ENCODE measurements at regions not wholly inside any gene's neighbourhood (a gene's known extent, or its start where the extent isn't known, plus 50 kb on each side); places are given as distances from the start of the nearest gene placed in this dataset.

DNA sequence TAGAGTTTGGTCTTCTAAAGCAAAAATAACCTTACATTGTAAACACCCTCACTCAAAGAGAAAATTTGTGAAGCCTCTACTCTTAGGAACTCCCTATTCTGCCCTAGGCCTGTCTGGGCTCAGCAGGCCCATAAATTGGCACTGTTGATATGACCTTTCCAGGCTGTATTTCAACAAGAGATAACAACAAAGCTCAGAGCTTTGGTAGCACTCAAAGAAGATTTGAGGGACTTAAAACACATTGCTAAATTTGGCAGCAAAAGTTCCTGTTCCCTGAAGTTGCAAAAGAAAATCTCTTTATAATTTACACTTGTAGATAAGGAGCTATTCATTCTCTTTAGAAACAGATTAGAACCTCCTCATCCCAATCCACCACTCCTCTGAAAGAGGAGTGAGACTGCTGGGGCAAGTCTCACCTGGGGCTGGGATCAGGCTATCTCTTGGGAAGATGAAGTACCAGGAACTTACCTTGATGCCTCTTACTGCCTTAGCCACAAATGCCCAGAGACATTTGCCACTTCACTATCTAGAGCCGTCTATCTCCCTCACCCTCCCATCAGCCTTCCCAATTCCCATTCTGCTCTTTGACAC is 110.4 kb upstream of the AKIP1 start:
- 0 out of 4 replicates have a peak, but pooled peaks cover 4 to 5% of the 10 kb centered on the region in 2 experiments for H3K4me1 Mint-ChIP-seq
- Histone ChIP-seq H3K79me2 (ENCODE audit: insufficient read depth, low read length) (no peaks in the 10 kb centered on the region; the same call in 1 of the 2 replicates), H4K5ac (ENCODE audit: insufficient read length, low read depth, low read length) (no peak overlapping the region), H3K23ac (ENCODE audit: insufficient read length, low read depth, low read length) (no peak overlapping the region), H2AFZ (ENCODE audit: low read length) (no peak overlapping the region), H3K18ac (ENCODE audit: insufficient read length, low read depth, low read length) (no peak overlapping the region), H2BK12ac (ENCODE audit: insufficient read length, low read depth, low read length) (no peak overlapping the region), H3K23me2 (ENCODE audit: insufficient read length, low read depth, low read length, poor library complexity, severe bottlenecking) (no peaks in the 10 kb centered on the region), H2BK15ac (ENCODE audit: low read depth, low read length) (no peak overlapping the region), H3K27ac (ENCODE audit: insufficient read length, low read depth, low read length) (no peak overlapping the region), H4K8ac (replicated peaks; ENCODE audit: insufficient read length, low read depth, low read length) (no peak overlapping the region), H3K14ac (ENCODE audit: insufficient read depth, low read length) (no peak overlapping the region), H2BK20ac (ENCODE audit: low read depth, low read length, poor library complexity, severe bottlenecking) (no peak overlapping the region), H4K20me1 (ENCODE audit: control insufficient read depth, insufficient read depth, insufficient read length) (no peaks in the 10 kb centered on the region), H4K91ac (ENCODE audit: insufficient read length, low read depth, low read length) (no peak overlapping the region), H3T11ph (ENCODE audit: low read length) (no peak overlapping the region), H3K9ac (ENCODE audit: extremely low read depth, insufficient read length, low read length) (no peak overlapping the region), H2BK5ac (ENCODE audit: insufficient read length, low read length) (no peak overlapping the region), H3K27me3 (ENCODE audit: insufficient read depth, low read length) (no peaks in the 10 kb centered on the region), H3K56ac (ENCODE audit: insufficient read length, low read depth, low read length) (no peak overlapping the region), H2BK120ac (ENCODE audit: low read depth, low read length, poor library complexity, severe bottlenecking) (no peak overlapping the region), H3K9me3 (ENCODE audit: control insufficient read depth, low read depth, low read length) (no peaks in the 10 kb centered on the region), H3K4ac (ENCODE audit: low read depth, low read length) (no peak overlapping the region), H3K4me2 (ENCODE audit: insufficient read depth, insufficient read length, low read length) (no peak overlapping the region), H2AK5ac (ENCODE audit: insufficient read length, low read length) (no peak overlapping the region), H3K4me1 (ENCODE audit: insufficient read depth, low read length) (no peaks in the 10 kb centered on the region), H3K79me1 (ENCODE audit: insufficient read depth, low read depth, low read length, poor library complexity, severe bottlenecking) (no peaks in the 10 kb centered on the region)
- H3K27me3 Mint-ChIP-seq (ENCODE audit: low read depth), result no peaks in the 10 kb centered on the region
- H3K9me3 Mint-ChIP-seq, result no peaks in the 10 kb centered on the region
- H3K4me3 Mint-ChIP-seq, result no peak overlapping the region
- WGBS (ENCODE audit: extremely low coverage, insufficient read length, low lambda C conversion rate), result no CpG with 5 or more reads among the region's 1 CpG
- DNase-seq, result no peak
- TF ChIP-seq, protein P1, sequence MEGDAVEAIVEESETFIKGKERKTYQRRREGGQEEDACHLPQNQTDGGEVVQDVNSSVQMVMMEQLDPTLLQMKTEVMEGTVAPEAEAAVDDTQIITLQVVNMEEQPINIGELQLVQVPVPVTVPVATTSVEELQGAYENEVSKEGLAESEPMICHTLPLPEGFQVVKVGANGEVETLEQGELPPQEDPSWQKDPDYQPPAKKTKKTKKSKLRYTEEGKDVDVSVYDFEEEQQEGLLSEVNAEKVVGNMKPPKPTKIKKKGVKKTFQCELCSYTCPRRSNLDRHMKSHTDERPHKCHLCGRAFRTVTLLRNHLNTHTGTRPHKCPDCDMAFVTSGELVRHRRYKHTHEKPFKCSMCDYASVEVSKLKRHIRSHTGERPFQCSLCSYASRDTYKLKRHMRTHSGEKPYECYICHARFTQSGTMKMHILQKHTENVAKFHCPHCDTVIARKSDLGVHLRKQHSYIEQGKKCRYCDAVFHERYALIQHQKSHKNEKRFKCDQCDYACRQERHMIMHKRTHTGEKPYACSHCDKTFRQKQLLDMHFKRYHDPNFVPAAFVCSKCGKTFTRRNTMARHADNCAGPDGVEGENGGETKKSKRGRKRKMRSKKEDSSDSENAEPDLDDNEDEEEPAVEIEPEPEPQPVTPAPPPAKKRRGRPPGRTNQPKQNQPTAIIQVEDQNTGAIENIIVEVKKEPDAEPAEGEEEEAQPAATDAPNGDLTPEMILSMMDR (conservative IDR thresholded peaks at IDR 0.05), result no peak
- peak overlapping the region in 1 of 3 experiments; percentile 63; a peak in 2 of 7 replicates for H3K27ac Mint-ChIP-seq
- H3K36me3 Mint-ChIP-seq (ENCODE audit: insufficient read depth in 1 of 3, low read depth in 3 of 3), result 0 out of 7 replicates have a peak, but pooled peaks cover 0 to 2% (median 0%) of the 10 kb centered on the region in 3 experiments

All from H9 (cell line).